ENCODE measurements at regions not wholly inside any gene's neighbourhood (a gene's known extent, or its start where the extent isn't known, plus 50 kb on each side); places are given as distances from the start of the nearest gene placed in this dataset.

GRCh38 chr13:19074519-19074918, 107.1 kb downstream of the TUBA3C start:
- TF ChIP-seq, protein P1, sequence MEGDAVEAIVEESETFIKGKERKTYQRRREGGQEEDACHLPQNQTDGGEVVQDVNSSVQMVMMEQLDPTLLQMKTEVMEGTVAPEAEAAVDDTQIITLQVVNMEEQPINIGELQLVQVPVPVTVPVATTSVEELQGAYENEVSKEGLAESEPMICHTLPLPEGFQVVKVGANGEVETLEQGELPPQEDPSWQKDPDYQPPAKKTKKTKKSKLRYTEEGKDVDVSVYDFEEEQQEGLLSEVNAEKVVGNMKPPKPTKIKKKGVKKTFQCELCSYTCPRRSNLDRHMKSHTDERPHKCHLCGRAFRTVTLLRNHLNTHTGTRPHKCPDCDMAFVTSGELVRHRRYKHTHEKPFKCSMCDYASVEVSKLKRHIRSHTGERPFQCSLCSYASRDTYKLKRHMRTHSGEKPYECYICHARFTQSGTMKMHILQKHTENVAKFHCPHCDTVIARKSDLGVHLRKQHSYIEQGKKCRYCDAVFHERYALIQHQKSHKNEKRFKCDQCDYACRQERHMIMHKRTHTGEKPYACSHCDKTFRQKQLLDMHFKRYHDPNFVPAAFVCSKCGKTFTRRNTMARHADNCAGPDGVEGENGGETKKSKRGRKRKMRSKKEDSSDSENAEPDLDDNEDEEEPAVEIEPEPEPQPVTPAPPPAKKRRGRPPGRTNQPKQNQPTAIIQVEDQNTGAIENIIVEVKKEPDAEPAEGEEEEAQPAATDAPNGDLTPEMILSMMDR (IDR thresholded peaks at IDR 0.05), result no peak
- TF ChIP-seq EP300 (IDR thresholded peaks at IDR 0.05) (no peak), POLR2A (IDR thresholded peaks at IDR 0.05) (no peak)

Data from gastroesophageal sphincter (tissue), 3 donors.